Endothelial cell of umbilical vein (primary cell): ENCODE measurements at regions not wholly inside any gene's neighbourhood (a gene's known extent, or its start where the extent isn't known, plus 50 kb on each side); places are given as distances from the start of the nearest gene placed in this dataset.

Experiments
- CTCF ChIP-seq, 2 donors: IDR thresholded peaks; 1 replicate in 1 of 2; 2 replicates in 1 of 2; pipeline ENCODE4 v1.5.1; 2011; ENCODE audit warnings: low read length in 2 of 2, mild to moderate bottlenecking in 2 of 2, moderate library complexity in 2 of 2, control low read depth in 1 of 2, inconsistent platforms in 1 of 2, low read depth in 1 of 2; ENCODE audit not compliant: insufficient read depth in 1 of 2; ENCODE audit errors: extremely low read depth in 1 of 2
- EZH2 ChIP-seq: IDR thresholded peaks from 2 replicates; pipeline ENCODE4 v1.6.1; 2012; ENCODE audit warnings: borderline replicate concordance, low read depth, mild to moderate bottlenecking, moderate library complexity, low read length, inconsistent platforms; ENCODE audit not compliant: severe bottlenecking
- FOS ChIP-seq: IDR thresholded peaks from 2 replicates; pipeline ENCODE4 v1.6.1; 2011; ENCODE audit warnings: mild to moderate bottlenecking, low read length, moderate library complexity, borderline replicate concordance; ENCODE audit not compliant: insufficient read depth
- GATA2 ChIP-seq: IDR thresholded peaks from 2 replicates; pipeline ENCODE4 v1.7.0; 2011; ENCODE audit warnings: low read depth, mild to moderate bottlenecking, moderate library complexity, mixed read lengths, low read length; ENCODE audit not compliant: insufficient read length, insufficient read depth
- JUN ChIP-seq: IDR thresholded peaks from 2 replicates; pipeline ENCODE4 v1.6.1; 2011; ENCODE audit warnings: borderline replicate concordance, low read depth; ENCODE audit not compliant: insufficient read length, insufficient read depth
- MYC ChIP-seq: IDR thresholded peaks from one replicate; pipeline ENCODE4 v1.6.1; 2011; ENCODE audit warnings: mild to moderate bottlenecking, low read depth, low read length
- POLR2A ChIP-seq: IDR thresholded peaks from 2 replicates; pipeline ENCODE4 v1.6.1; 2012; ENCODE audit warnings: low read depth, mild to moderate bottlenecking, control low read depth, low read length
- POLR2AphosphoS5 ChIP-seq: IDR thresholded peaks from 2 replicates; pipeline ENCODE4 v1.6.1; 2012; ENCODE audit warnings: low read depth, mild to moderate bottlenecking, control low read depth, low read length, moderate library complexity; ENCODE audit not compliant: insufficient read depth

- no peak for TF ChIP-seq CTCF (IDR thresholded peaks at IDR 0.05; ENCODE audit: extremely low read depth in 1 of 2, insufficient read depth in 1 of 2, low read depth in 1 of 2, low read length in 2 of 2)
- TF ChIP-seq POLR2AphosphoS5, result no peak
- TF ChIP-seq POLR2A, result no peak
- TF ChIP-seq MYC, result no peak
- TF ChIP-seq FOS, result no peak
- TF ChIP-seq JUN, result no peak
- TF ChIP-seq EZH2, result no peak
- no peak for TF ChIP-seq GATA2
These were observed 394.2 kb upstream of the ROBO2 start for GRCh38 chr3:76645724-76646123.
